ENCODE measurements at regions not wholly inside any gene's neighbourhood (a gene's known extent, or its start where the extent isn't known, plus 50 kb on each side); places are given as distances from the start of the nearest gene placed in this dataset.

GRCh38 chr1:203570805-203571204, 55.8 kb upstream of the ATP2B4 start:
- ATAC-seq = no peak
- Histone ChIP-seq H3K4me1 (ENCODE audit: control insufficient read depth, insufficient read depth, low read length) (no peaks in the 10 kb centered on the region), H3K9me3 (ENCODE audit: control insufficient read depth, insufficient read depth, low read depth, low read length) (no peaks in the 10 kb centered on the region), H3K27ac (ENCODE audit: low read length) (no peak overlapping the region), H3K36me3 (ENCODE audit: control insufficient read depth, insufficient read depth, low read length) (no peaks in the 10 kb centered on the region), H3K27me3 (ENCODE audit: control insufficient read depth, insufficient read depth, low read length) (no peaks in the 10 kb centered on the region), H3K4me3 (ENCODE audit: low read depth in 2 of 2, low read length in 2 of 2) (no peak overlapping the region)
- CTCF ChIA-PET = no interaction called here
- DNase-seq (ENCODE audit: low read depth, low spot score) = no peak
- intact Hi-C loops (cut with micrococcal nuclease; ENCODE audit: unreplicated experiment) (no loop called here), in situ Hi-C loops (cut with HindIII; ENCODE audit: low pct_unique_long_range_greater_than_20kb, low sequenced_read_pairs) (no loop called here)
- no TSS peak for BruUV-seq (replicated peaks)
- POLR2A ChIA-PET = no interaction called here
- TF ChIP-seq REST (IDR thresholded peaks at IDR 0.05; ENCODE audit: insufficient read depth in 1 of 2, low read depth in 2 of 2, low read length in 1 of 2) (no peak), POLR2AphosphoS5 (IDR thresholded peaks at IDR 0.05; ENCODE audit: low read depth, low read length) (no peak), CTCF (IDR thresholded peaks at IDR 0.05) (no peak), TCF7L2 (IDR thresholded peaks at IDR 0.05; ENCODE audit: low read depth, low read length) (no peak), SIN3A (IDR thresholded peaks at IDR 0.05; ENCODE audit: borderline replicate concordance, insufficient read depth, low read depth, low read length) (no peak)

GRCh38 chr1:203571661-203572060, 55.0 kb upstream of the ATP2B4 start:
- intact Hi-C loops (cut with micrococcal nuclease; ENCODE audit: unreplicated experiment) (no loop called here), in situ Hi-C loops (cut with HindIII; ENCODE audit: low pct_unique_long_range_greater_than_20kb, low sequenced_read_pairs) (no loop called here)
- Histone ChIP-seq H3K9me3 (ENCODE audit: control insufficient read depth, insufficient read depth, low read depth, low read length) (no peaks in the 10 kb centered on the region), H3K4me3 (ENCODE audit: low read depth in 2 of 2, low read length in 2 of 2) (no peak overlapping the region), H3K27ac (ENCODE audit: low read length) (no peak overlapping the region), H3K27me3 (ENCODE audit: control insufficient read depth, insufficient read depth, low read length) (no peaks in the 10 kb centered on the region), H3K36me3 (ENCODE audit: control insufficient read depth, insufficient read depth, low read length) (no peaks in the 10 kb centered on the region), H3K4me1 (ENCODE audit: control insufficient read depth, insufficient read depth, low read length) (no peaks in the 10 kb centered on the region)
- ATAC-seq = no peak
- CTCF ChIA-PET = interaction anchor here (0.6 kb wide), 1 partner anchor 130 kb away, joined by 3 read pairs; no protein-coding TSS in a partner anchor
- TF ChIP-seq POLR2AphosphoS5 (IDR thresholded peaks at IDR 0.05; ENCODE audit: low read depth, low read length) (no peak), TCF7L2 (IDR thresholded peaks at IDR 0.05; ENCODE audit: low read depth, low read length) (no peak), CTCF (IDR thresholded peaks at IDR 0.05) (no peak), REST (IDR thresholded peaks at IDR 0.05; ENCODE audit: insufficient read depth in 1 of 2, low read depth in 2 of 2, low read length in 1 of 2) (no peak), SIN3A (IDR thresholded peaks at IDR 0.05; ENCODE audit: borderline replicate concordance, insufficient read depth, low read depth, low read length) (no peak)
- POLR2A ChIA-PET = no interaction called here
- BruUV-seq (replicated peaks) = no TSS peak
- no peak for DNase-seq (ENCODE audit: low read depth, low spot score)

All from Panc1 (cell line).